Activated CD8-positive, alpha-beta T cell treated with anti-CD3 and anti-CD28 coated beads for 36 hours (primary cell): ENCODE measurements at regions not wholly inside any gene's neighbourhood (a gene's known extent, or its start where the extent isn't known, plus 50 kb on each side); places are given as distances from the start of the nearest gene placed in this dataset.

Experiments used
- ATAC-seq: fragments of 200-7000 bp; cut with Tn5 transposase; one replicate; pipeline ENCODE4 v1.10.0; 2021; ENCODE audit warnings: mild to moderate bottlenecking, moderate library complexity
- CTCF ChIA-PET: fragments of 350-600 bp; sonication (Branson Sonifier 250); formaldehyde crosslinking; loops from one replicate; lab custom pipeline; 2021; ENCODE audit warnings: antibody characterized with exemption; lab: Charles Lee
- POLR2A ChIA-PET: fragments of 350-600 bp; sonication (Branson Sonifier 250); formaldehyde crosslinking; loops from one replicate; lab custom pipeline; 2021; ENCODE audit warnings: antibody characterized with exemption; lab: Charles Lee
- DNase-seq: peaks from one replicate; pipeline ENCODE4 v3.0.0-alpha.2; 2020
- H3K27ac Mint-ChIP-seq: one replicate; pipeline ENCODE4 v1.8.0; 2021; ENCODE audit warnings: mild to moderate bottlenecking, mixed read lengths
- H3K27me3 Mint-ChIP-seq: one replicate; pipeline ENCODE4 v1.8.0; 2021; ENCODE audit warnings: mixed read lengths
- H3K36me3 Mint-ChIP-seq: one replicate; pipeline ENCODE4 v1.8.0; 2021; ENCODE audit warnings: low read depth, mixed read lengths
- H3K4me1 Mint-ChIP-seq: one replicate; pipeline ENCODE4 v1.8.0; 2021; ENCODE audit warnings: low read depth, mixed read lengths
- H3K4me3 Mint-ChIP-seq: one replicate; pipeline ENCODE4 v1.8.0; 2021; ENCODE audit warnings: mild to moderate bottlenecking, moderate library complexity, mixed read lengths
- H3K9me3 Mint-ChIP-seq: one replicate; pipeline ENCODE4 v1.8.0; 2021; ENCODE audit warnings: mixed read lengths
- CTCF ChIP-seq: fragments of 200-600 bp; IDR thresholded peaks from one replicate; pipeline ENCODE4 v1.8.0; 2022; ENCODE audit warnings: antibody characterized with exemption, mild to moderate bottlenecking
- intact Hi-C: fragments of 100-400 bp; cut with micrococcal nuclease; formaldehyde crosslinking; loops from one replicate; pipeline ENCODE4 v1.10.0; 2022

DNA sequence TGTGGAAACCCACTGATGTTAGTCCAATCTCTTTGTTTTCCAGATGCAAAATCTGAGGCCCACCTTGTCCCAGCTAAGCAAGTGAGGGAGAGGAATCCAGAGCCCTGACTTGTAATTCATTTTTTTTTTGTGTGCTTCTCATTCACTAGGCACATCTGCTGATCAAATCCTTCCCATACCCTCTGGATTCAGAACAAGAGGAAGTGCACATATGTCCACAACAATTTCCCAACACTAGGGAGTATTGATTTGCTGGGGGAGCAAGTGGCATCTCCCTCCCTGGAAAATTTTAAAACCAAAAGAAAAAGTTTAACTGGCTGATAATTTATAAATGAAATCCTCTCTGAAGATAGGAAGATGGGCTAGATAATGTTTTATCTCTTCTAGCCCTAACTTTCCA lies 94.6 kb upstream of the RFC3 start:
- peak overlapping the region; percentile 36 for H3K27ac Mint-ChIP-seq
- ChIA-PET CTCF (interaction anchor here (0.9 to 6.1 kb wide), 13 partner anchors 9 to 496 kb away, joined by 3 to 60 read pairs (median 5); no protein-coding TSS in a partner anchor), POLR2A (no interaction called here)
- H3K27me3 Mint-ChIP-seq: no peaks in the 10 kb centered on the region
- intact Hi-C loops: loop anchor here (2.0 to 5.0 kb wide), 4 partner anchors 111 to 496 kb away; no protein-coding TSS in a partner anchor
- H3K4me1 Mint-ChIP-seq: peaks cover 21% of the 10 kb centered on the region
- no peak for TF ChIP-seq CTCF
- H3K4me3 Mint-ChIP-seq: no peak overlapping the region
- H3K9me3 Mint-ChIP-seq: no peaks in the 10 kb centered on the region
- ATAC-seq (no peak), DNase-seq (no peak)
- H3K36me3 Mint-ChIP-seq: no peaks in the 10 kb centered on the region

- peaks cover 21% of the 10 kb centered on the region for H3K4me1 Mint-ChIP-seq
- no peaks in the 10 kb centered on the region for H3K9me3 Mint-ChIP-seq
- CTCF ChIA-PET: interaction anchor here (0.8 to 6.1 kb wide), 25 partner anchors 10 to 1138 kb away, joined by 3 to 60 read pairs (median 3); no protein-coding TSS in a partner anchor
- peak overlapping the region; percentile 20 for H3K27ac Mint-ChIP-seq
- no peaks in the 10 kb centered on the region for H3K27me3 Mint-ChIP-seq
- intact Hi-C loops: loop anchor here (2.0 to 5.0 kb wide), 4 partner anchors 112 to 497 kb away; no protein-coding TSS in a partner anchor
- DNase-seq (peak; percentile 79), ATAC-seq (peak; percentile 86)
- POLR2A ChIA-PET: interaction anchor here (0.6 kb wide), 1 partner anchor 247 kb away, joined by 3 read pairs; no protein-coding TSS in a partner anchor
- H3K4me3 Mint-ChIP-seq: no peak overlapping the region
- no peaks in the 10 kb centered on the region for H3K36me3 Mint-ChIP-seq
- TF ChIP-seq CTCF: peak; percentile 71
Measured at GRCh38 chr13:33723772-33724435, 94.0 kb upstream of the RFC3 start.

- Mint-ChIP-seq H3K36me3 (no peaks in the 10 kb centered on the region), H3K4me1 (peaks cover 21% of the 10 kb centered on the region), H3K27ac (no peak overlapping the region), H3K4me3 (no peak overlapping the region), H3K9me3 (no peaks in the 10 kb centered on the region), H3K27me3 (no peaks in the 10 kb centered on the region)
- no peak for ATAC-seq
- TF ChIP-seq CTCF: no peak
- ChIA-PET CTCF (interaction anchor here (1.2 to 6.1 kb wide), 8 partner anchors 9 to 500 kb away, joined by 3 to 60 read pairs (median 3); no protein-coding TSS in a partner anchor), POLR2A (interaction anchor here (0.9 kb wide), 1 partner anchor 11 kb away, joined by 4 read pairs; no protein-coding TSS in a partner anchor)
- intact Hi-C loops: no loop called here
- DNase-seq: no peak
Measured at GRCh38 chr13:33725340-33725739, 92.6 kb upstream of the RFC3 start.

GRCh38 chr13:33727297-33728083 lies 90.5 kb upstream of the RFC3 start:
- peaks cover 12% of the 10 kb centered on the region for H3K4me1 Mint-ChIP-seq
- intact Hi-C loops: no loop called here
- H3K9me3 Mint-ChIP-seq: no peaks in the 10 kb centered on the region
- ChIA-PET CTCF (no interaction called here), POLR2A (no interaction called here)
- no peaks in the 10 kb centered on the region for H3K27me3 Mint-ChIP-seq
- ATAC-seq (no peak), DNase-seq (no peak)
- TF ChIP-seq CTCF: no peak
- no peaks in the 10 kb centered on the region for H3K36me3 Mint-ChIP-seq
- H3K27ac Mint-ChIP-seq: no peak overlapping the region
- H3K4me3 Mint-ChIP-seq: no peak overlapping the region
